ENCODE measurements at regions not wholly inside any gene's neighbourhood (a gene's known extent, or its start where the extent isn't known, plus 50 kb on each side); places are given as distances from the start of the nearest gene placed in this dataset.

DNA sequence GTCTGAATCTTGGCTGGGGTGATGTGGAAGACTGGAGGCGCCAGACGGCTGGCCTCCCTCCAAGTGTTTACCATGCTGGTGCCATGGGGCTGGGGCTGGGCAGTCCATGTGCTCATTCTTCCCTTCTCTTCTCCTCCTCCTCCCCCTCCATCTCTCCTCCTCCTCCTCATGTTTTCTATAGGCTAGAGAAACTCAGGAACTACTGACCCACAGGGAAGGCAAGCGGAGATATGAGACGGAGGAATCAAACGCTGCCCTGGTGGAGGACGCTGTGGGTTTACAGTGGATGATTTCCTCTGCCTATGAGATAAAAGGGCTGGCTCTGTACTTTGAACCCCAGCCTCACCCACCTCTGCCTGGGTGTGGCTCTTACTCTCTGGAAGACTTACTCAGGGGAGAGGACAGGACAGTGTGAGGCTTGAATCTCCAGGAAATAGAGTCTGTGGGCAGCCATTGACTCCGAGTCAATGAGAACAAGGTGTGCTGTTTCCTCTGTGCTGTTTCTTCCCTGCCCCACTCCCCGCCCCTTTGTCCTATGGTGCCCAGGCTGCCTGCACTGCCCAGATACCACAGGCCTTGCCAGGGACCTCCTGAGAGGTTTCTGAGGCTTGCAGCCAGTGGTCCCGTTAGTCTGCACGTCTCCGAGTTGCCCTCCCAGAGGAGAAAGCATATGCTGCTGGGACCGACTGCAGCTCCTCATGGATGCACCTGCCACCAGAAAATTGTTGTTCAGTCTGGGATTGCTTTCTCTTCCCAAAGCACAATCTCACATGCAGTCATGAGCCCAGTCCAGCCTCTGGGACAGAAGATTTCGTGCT, 132.6 kb upstream of the ARHGAP5 start:
- FAIRE-seq = no peak

DNA sequence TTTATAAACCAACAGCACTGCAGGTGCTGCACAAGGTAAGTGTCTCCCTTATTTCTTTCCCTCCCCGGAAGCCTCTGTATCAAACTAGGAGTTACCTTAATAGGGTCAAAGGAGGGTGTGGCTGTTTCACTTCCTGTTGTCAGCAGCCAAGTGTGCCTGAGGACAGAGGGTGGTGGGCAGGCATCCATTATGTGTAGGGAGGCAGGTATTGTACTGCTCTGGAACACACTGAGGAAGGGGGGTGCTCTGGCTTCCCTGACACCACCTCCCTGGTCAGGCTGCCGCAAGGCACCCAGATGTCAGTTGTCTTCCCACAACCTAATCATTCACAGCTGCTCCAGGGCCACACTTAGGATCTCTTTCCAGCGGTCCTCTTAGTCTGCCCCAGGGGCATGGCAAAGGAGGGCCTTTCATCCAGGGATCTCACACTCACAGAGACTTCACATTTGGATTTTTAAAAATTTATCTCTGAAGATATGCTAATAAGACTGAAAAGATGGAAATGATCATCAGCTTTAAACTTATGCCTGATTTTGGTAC, 132.0 kb upstream of the ARHGAP5 start:
- no peak for FAIRE-seq

DNA sequence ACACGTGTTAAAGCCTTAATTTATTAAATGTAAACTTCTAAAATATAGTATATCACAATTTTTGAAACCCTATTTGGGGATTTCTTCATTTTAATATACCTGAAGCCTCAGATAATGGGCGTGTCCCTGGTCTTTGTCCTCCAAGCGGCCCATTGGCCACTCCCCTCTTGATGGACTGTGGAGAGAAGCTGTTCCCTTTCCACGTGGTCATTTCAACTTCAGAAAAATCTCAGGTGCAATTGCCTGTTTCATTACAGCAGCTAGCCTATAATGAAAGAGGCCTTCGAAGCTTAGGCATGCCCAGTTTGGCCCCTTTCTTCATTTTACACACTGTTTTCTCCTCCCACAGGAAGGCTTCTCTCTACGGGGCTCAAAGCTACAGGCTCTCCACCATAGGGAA, 131.4 kb upstream of the ARHGAP5 start:
- FAIRE-seq = no peak

DNA sequence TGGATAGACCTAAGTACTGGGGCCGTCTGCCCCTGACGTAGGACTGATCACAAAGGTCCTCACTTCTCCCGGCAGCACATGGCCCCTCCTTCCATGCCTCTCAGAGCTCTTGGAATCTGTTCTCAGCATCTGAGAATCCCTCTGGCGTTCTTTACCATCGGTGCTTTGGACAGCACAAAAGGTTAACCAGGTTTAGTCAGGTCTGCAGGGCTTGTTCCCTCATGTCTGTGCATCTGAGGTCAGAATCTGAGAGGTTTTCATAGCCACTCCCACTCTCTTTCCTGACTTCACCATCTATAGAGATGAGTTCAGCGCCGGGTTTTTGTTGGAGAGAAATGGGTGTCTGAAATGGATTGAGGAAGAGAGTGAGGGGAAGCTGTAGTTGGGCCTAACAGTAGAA, 130.0 kb upstream of the ARHGAP5 start:
- FAIRE-seq = no peak

DNA sequence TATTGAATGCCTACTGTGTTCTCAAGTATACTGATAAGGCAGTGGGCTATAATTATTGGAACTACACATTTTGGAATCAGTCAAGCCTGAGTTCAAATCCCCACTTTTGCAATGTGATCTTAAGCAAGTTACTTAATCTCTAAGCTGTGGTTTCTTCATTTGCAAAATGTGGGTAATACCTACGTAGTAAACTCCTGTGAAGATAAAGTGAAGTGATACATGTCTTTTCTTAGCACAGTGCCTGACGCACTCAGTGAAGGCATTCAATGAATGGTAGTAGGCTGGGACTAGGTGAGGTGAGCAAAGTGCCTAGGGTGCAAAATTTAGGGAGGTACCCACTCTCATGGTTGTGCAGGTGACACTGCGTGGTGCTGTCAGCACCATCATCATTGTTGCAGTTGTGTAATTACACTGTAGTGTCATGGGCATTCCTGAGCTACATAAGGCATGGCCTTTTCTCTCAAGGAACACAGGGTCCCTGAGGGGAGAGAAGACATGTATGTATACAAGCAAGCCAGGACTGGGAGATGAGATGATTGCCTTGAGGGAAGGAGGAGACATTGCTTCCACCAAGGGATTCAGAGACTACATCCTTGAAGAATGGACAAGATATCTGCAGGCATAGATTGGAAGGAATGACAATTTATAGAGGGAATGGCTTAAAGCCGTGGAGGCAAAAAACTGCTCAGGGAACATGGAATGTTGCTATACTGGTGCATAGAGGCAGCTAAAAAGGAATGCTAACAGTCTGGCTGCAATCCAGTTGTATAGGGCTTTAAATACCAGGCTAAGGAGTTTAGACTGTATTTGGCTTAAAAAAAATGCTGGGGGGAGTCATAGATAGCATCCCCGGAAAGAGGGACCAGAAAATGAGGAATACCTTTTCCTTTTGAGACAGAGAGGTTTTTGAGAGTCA, 129.2 kb upstream of the ARHGAP5 start:
- no peak for FAIRE-seq

DNA sequence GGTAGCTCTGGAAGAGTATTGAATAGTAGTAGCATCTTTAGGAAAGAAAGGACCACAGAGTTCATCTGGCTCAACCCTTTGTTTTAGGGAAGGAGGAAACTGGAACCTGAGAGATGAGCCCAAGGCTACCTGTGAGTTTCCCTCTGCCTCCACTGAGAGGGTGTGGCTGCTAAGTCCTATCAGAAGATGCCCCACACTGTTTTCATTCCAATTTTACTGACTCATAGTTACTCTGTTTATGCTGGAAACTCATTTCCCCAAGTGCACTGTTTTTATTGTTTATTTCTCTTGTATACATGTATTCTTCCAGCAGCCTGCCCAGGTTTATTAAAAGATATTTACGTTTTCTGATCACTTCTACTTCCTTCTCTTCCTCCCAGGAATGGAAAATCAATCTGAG, 127.4 kb upstream of the ARHGAP5 start:
- FAIRE-seq = no peak

DNA sequence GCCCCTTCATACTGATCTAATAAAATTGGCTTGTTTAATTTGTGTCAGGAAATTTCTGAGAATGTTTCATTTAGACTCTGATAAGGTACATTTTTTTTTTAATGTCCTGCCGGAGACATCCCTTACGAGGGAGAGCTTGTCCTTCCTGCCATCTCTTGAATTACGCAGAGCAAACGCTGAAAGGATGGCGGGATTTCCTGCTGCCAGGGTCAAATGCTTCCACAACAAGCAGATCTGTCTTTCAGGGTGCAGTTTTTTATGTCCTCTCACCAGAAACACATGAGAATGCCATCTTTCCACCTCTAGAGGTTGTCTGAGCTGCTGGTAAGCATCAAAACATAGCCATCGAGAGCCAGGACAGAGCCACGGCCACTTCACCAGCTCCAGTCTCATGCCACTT, 126.8 kb upstream of the ARHGAP5 start:
- no peak for FAIRE-seq

DNA sequence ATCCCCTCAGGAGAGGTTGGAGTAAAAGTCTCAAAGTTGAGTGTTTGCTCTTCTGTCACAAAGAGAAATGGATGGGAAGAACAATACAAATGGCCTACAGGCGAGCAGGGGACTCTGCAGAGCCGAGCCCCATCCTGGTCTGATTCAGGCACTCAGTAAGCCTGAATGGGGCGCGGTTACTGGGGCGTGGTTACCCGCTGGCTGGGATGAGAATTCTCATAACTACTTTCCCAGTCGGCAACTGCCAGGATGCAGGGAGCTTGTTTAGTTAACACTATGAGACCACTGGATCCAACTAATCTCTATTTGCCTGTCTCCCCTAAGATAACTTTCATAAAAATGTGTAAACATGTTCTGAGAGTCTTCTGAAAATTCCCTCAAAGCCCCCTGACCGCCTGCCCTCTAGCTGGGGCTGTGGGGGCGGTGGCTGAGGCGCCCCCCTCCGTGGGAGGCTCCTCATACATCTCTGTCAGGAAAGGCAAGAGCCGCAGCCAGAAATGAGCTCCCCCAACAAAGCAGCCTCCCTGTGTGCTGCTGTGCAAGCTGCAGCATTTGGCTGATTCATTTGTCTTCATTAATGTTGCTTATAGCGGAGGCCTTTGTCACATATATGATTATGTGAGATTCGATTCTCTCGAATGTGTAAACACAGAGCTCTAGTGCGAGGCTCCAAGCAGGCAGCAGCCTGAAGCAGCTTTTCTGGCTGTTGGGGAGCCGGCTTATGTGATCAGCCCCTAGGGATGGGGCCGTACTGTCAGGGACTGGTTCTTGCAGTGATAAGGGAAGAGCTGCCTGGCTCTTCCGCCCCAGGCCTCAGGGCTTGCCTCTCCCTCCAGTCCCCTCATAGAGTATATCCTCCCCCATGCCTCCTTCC, 126.1 kb upstream of the ARHGAP5 start:
- FAIRE-seq = no peak

DNA sequence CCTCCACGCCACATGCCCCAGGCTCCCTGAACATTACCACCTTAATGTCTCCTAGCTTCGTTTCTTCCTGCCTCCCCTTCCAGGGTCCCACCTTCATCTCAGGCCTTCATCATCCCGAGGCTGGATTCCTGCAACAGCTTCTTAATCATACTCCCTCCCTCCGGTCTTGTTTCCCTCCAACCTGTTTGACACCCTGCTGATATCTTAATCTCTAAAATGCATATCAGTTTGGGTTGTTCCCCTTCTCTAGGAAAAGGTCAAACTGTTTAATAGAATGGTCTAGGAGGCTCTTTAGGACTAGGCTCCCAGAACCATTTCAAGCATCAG, 125.5 kb upstream of the ARHGAP5 start:
- no peak for FAIRE-seq

DNA sequence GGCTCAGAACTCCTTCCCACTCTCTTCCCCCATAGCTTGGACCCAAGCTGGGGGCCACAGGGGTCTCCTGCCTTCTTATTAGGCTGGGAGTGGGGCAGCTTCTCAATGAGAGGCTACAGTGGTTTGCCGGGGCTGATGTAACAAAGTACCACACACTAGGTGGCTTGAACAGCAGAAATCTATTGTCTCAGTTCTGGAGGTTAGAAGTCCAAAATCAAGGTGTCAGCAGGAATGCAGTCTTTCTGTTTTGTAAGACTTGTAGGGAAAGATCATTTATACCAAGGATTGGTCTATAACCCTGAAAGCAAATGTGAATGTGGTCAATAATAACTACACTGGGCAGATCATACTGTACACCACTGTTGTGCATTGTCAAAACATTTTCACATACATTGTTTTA, 124.5 kb upstream of the ARHGAP5 start:
- FAIRE-seq = no peak

DNA sequence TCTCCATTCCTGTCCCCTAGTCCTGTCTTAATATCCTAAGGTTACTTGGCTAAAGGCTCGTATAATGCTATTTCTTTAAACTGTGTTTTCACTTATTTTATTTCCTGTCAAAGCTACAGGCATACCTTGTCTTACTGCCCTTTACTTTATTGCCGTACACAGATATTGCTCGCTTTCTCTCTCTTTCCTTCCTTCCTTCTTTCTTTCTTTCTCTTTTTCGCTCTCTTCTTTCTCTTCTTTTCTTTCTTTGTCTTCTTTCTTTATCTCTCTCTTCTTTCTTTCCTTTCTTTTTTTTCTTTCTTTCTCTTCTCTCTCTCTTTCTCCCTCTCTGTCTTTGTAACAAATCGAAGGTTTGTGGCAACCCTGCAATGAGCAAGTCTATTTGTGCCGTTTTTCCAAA, 123.9 kb upstream of the ARHGAP5 start:
- FAIRE-seq = no peak

DNA sequence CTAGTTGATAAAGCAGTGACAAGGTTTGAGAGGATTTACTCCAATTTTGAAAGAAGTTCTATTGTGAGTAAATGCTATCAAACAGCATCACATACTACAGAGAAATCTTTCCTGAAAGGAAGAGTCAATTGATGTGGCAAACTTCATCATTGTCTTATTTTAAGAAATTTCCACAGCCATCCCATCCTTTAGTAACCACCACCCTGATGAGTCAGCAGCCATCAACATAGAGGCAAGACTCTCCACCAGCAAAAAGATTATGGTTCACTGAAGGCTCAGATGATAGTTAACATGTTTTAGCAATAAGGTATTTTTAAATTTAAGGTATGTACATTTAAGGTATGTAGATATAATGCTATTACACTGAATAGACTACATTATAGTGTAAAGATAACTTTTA, 122.1 kb upstream of the ARHGAP5 start:
- no peak for FAIRE-seq

DNA sequence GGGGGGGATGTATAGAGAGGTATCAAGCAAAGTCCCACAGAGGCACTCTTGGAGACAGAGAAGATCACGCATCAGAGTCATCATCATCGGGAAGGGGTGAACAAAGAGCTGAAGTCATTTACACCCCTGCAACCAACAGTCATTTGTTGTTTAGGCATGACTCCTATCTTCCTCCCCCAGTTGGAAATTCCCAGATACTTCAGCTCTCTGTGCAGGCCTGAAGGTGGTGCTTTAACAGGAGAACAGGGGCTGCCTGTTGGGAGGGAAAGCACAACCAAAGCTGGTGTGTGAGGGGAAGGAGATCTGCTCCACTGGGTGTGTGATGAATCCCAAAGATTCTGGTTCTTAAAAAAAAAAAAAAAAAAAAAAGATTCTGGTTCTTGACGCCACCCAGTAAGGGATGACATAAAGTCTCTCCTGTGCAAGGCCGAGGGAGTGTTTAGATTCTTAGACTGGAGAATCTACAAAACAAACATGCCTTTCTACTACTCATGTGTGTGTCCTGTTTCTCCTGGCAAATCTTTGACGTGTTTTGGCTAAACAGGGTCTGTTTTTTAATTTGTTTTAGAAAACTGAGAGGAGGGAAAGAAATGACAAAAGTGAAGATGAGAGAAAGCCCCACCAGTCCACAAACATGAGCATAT, 121.0 kb upstream of the ARHGAP5 start:
- no peak for FAIRE-seq

DNA sequence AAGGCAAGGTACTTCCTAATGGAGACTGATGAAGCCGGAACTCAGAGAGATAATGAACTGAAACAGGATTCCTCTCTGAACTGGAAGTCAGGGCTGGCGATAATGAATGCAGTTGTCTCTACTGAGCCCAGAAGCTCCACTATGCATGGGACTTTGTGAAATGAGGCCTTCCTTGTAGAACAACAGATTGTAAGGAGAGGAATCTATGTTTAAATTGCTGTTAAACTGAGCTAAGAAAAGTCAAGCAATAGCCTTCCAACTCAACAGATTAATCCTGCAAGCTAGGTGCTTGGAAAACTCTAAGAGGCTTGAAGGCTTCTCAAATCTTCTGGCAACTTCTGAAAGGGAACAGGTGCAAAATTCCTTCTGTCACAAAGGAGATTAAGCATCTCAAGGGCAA, 119.5 kb upstream of the ARHGAP5 start:
- no peak for FAIRE-seq

DNA sequence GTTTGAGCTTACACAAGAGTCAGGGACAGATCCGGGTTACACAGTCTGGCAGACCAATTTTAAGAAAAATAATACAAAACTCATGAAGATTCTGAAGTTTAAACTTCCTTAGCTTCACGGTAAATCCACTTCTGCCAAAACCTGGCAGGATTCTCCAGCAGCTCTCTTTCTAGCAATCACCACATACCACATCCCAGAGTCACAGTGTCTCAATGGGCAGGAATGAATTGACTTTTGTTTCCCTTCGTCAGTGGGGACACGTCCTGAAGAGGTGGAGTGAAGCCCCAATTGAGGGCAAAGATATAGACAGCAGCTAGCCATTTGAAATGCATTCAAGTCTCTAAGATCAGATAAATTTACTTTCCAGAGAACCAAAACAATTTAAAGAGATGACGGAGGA, 117.1 kb upstream of the ARHGAP5 start:
- no peak for FAIRE-seq

DNA sequence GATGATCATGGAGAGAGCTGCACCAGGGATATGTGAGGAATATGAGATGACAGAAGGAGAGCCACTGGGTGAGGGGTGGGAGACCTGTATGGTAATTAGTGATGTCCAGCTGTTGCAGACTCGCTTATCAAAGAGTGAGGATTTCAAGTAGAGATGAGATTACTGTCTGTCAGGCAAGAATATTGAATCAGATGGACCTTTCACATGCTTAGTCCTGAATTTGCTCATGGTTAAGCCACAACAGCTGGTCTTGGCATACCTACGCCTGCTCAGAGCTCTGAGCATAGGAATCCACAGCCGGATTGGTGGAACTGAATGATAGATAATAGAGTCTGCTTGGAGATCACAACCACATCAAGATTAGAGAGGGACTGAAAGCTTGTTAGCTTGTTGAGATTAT, 115.2 kb upstream of the ARHGAP5 start:
- FAIRE-seq = no peak

DNA sequence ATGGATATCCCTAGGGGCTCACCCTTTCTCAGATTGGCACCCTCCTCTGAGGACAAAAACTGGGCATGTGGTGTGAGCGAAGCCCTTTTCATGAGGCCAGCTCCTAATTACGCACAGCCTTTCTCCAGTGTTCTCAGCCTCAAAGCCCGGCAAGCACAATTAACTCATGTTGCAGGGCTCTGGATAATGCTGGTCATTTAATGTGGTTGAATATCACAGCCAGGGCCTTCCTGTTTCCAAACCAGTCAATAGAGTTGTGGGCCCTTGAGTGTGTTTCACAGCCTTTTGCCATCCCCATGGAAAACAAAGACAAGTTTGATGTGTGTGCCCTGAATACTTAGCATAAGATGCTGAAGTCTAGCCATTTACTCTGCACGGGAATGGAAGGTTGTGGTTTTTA, 114.2 kb upstream of the ARHGAP5 start:
- no peak for FAIRE-seq

DNA sequence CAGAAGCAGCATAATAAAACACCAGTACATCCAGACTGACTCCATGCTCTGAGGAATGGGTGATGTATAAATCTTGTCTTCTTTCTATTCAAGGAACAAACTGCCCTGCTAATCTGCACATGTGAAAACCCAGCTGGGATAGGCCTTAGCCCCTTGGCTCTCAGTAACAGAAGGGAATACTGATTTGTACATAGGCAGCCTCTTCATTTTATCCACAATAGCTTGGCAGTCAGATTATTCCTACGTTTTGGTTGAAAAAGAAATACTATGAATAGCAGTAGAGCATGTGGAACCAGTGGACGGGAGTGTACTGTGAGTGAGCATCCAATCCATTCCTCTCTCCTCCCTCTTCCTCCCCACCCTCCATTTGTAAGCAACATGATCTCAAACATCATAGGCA, 113.5 kb upstream of the ARHGAP5 start:
- FAIRE-seq = no peak

DNA sequence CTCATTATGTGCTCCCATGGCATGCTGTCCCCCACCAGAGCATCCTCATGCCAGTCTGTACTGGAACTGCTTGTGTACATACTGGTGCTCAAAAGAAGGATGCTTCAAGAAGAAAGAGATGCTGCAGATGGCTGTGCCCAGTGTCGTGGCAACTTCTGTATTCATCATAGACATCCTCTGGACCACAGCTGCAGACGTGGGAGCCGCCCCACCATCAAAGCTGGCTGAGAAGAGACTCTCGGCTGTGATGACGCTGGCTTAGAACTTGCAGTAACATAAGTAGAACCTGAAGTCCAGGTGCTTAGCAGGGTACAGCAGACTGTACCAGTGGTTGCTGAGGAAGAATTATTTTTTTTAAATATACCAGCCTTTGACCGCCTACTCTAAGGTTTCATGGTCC, 112.6 kb upstream of the ARHGAP5 start:
- no peak for FAIRE-seq

DNA sequence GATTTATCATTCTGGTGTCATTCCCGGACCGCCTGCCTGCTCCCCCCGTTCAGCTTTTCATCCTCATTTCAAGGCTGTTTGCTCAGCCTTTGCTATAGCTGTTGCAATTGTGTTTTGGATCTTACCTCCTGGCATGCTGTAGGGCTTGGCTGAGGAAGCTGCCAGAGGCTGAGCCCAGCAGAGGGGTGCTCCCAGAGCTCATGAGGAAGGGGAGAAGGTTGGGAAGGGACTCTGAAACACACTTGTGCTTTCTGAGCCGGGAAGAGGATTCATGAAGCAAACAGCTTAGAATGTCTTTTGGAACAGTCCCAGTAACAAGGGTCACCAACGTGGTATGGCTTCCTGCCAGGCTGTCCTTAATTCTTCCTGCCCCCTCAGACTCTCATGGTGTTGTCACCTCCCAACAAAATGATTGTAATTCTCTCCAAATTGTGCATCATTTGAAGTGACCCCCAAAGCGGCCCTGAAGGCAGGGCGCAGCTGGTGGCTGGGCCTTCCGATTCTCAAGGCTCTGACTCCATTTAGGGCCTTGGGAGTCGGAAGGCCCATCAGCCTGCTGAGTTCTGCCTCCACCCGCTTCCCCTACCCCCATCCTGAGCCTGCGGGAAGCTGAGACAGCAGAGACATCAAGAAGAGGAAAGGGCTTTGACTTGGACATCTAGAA, 111.9 kb upstream of the ARHGAP5 start:
- FAIRE-seq = no peak

DNA sequence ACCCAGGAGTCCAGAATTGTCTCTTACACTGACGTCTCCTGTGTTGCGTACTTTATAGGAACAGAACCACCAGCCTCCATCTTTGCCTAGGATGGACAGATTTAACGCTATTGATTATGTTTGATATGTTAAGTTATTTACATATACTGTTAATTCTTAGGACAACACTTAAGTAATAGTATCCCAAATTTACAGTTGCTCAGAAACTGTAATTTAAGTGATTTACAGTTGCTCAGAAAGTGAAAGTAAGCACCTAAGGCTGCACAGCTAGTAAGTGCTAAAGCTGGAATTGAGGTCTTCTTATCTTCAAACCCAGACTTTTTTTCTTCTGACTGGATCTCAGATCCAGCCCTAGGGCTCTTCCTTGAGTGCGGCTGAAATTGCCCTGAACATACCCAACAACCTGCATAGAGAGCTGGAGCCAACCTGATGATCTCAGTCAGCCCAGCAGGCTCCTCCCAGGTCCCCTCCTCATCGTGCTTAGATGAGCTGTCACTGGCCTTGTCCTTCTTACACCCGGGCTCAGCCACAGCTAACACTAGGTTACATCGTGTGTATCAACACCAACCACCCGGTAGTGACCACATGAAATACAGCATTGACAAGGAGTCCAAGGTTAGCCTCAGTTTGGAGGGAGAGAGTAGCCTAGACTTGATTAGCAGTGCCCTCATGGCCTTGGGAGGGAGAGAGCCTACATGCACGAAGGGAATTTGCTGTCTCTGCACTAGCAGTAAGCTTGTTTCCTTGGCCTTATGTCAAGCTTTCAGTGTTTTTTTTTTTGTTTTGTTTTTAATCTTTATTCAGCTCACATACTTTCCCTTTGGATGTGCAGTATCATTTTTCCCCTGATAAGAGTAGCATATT, 111.1 kb upstream of the ARHGAP5 start:
- no peak for FAIRE-seq

Measured in G401.6 (cell line).